ENCODE measurements at regions not wholly inside any gene's neighbourhood (a gene's known extent, or its start where the extent isn't known, plus 50 kb on each side); places are given as distances from the start of the nearest gene placed in this dataset.

GRCh38 chr9:119003201-119003611 lies 366.0 kb downstream of the BRINP1 start:
- TF ChIP-seq ATF2 (IDR thresholded peaks at IDR 0.05; ENCODE audit: low read length) (no peak), CTCF (IDR thresholded peaks at IDR 0.05 in 2 of 3, conservative IDR thresholded peaks at IDR 0.05 in 1 of 3; ENCODE audit: control insufficient read depth in 2 of 3, extremely low read depth in 1 of 3, insufficient read depth in 1 of 3, low read depth in 3 of 3, low read length in 3 of 3) (no peak), FOXK2 (IDR thresholded peaks at IDR 0.05) (no peak)

Measured in GM12878 (cell line).